Esophagus muscularis mucosa (tissue), 4 donors: ENCODE measurements at regions not wholly inside any gene's neighbourhood (a gene's known extent, or its start where the extent isn't known, plus 50 kb on each side); places are given as distances from the start of the nearest gene placed in this dataset.

ENCODE experiments used
- CTCF ChIP-seq, 3 experiments: fragments of 200-600 bp in 2 of 3; fragments of 450-650 bp in 1 of 3; sonication (generic) in 2 of 3; IDR thresholded peaks; one replicate each; pipeline ENCODE4 v1.5.1; 2017 to 2019; ENCODE audit warnings: antibody characterized with exemption in 3 of 3, mild to moderate bottlenecking in 2 of 3, moderate library complexity in 1 of 3
- EP300 ChIP-seq: sonication (generic); formaldehyde crosslinking; IDR thresholded peaks from one replicate; pipeline ENCODE4 v1.6.1; 2017; ENCODE audit warnings: antibody characterized with exemption
- POLR2A ChIP-seq: fragments of 450-650 bp; IDR thresholded peaks from one replicate; pipeline ENCODE4 v1.6.1; 2017; ENCODE audit warnings: antibody characterized with exemption, moderate library complexity, mild to moderate bottlenecking, low read depth

GRCh38 chr13:100824366-100824765 is 149.8 kb upstream of the TMTC4 start:
- no peak for TF ChIP-seq CTCF (IDR thresholded peaks at IDR 0.05)
- TF ChIP-seq EP300 = no peak
- no peak for TF ChIP-seq POLR2A
